ENCODE measurements at regions not wholly inside any gene's neighbourhood (a gene's known extent, or its start where the extent isn't known, plus 50 kb on each side); places are given as distances from the start of the nearest gene placed in this dataset.

GRCh38 chr12:27180906-27181505 lies 63.1 kb upstream of the STK38L start:
- DNase-seq (ENCODE audit: low spot score, unreplicated experiment), result no peak
- Mint-ChIP-seq H3K4me3 (ENCODE audit: low read depth) (no peak overlapping the region), H3K27ac (no peak overlapping the region), H3K27me3 (no peaks in the 10 kb centered on the region), H3K4me1 (ENCODE audit: low read depth) (peaks cover 7% of the 10 kb centered on the region), H3K9me3 (ENCODE audit: low read depth) (no peaks in the 10 kb centered on the region), H3K36me3 (ENCODE audit: insufficient read depth) (no peaks in the 10 kb centered on the region)
- TF ChIP-seq, protein P1, sequence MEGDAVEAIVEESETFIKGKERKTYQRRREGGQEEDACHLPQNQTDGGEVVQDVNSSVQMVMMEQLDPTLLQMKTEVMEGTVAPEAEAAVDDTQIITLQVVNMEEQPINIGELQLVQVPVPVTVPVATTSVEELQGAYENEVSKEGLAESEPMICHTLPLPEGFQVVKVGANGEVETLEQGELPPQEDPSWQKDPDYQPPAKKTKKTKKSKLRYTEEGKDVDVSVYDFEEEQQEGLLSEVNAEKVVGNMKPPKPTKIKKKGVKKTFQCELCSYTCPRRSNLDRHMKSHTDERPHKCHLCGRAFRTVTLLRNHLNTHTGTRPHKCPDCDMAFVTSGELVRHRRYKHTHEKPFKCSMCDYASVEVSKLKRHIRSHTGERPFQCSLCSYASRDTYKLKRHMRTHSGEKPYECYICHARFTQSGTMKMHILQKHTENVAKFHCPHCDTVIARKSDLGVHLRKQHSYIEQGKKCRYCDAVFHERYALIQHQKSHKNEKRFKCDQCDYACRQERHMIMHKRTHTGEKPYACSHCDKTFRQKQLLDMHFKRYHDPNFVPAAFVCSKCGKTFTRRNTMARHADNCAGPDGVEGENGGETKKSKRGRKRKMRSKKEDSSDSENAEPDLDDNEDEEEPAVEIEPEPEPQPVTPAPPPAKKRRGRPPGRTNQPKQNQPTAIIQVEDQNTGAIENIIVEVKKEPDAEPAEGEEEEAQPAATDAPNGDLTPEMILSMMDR (IDR thresholded peaks at IDR 0.05; ENCODE audit: unreplicated experiment), result no peak

GRCh38 chr12:27183342-27183741 lies 60.7 kb upstream of the STK38L start:
- TF ChIP-seq, protein P1 (IDR thresholded peaks at IDR 0.05; ENCODE audit: unreplicated experiment), result no peak
- no peak for DNase-seq (ENCODE audit: low spot score, unreplicated experiment)
- peaks cover 6% of the 10 kb centered on the region for H3K4me1 Mint-ChIP-seq (ENCODE audit: low read depth)
- no peak overlapping the region for H3K27ac Mint-ChIP-seq
- H3K9me3 Mint-ChIP-seq (ENCODE audit: low read depth), result no peaks in the 10 kb centered on the region
- no peaks in the 10 kb centered on the region for H3K36me3 Mint-ChIP-seq (ENCODE audit: insufficient read depth)
- no peaks in the 10 kb centered on the region for H3K27me3 Mint-ChIP-seq
- H3K4me3 Mint-ChIP-seq (ENCODE audit: low read depth), result no peak overlapping the region

DNA sequence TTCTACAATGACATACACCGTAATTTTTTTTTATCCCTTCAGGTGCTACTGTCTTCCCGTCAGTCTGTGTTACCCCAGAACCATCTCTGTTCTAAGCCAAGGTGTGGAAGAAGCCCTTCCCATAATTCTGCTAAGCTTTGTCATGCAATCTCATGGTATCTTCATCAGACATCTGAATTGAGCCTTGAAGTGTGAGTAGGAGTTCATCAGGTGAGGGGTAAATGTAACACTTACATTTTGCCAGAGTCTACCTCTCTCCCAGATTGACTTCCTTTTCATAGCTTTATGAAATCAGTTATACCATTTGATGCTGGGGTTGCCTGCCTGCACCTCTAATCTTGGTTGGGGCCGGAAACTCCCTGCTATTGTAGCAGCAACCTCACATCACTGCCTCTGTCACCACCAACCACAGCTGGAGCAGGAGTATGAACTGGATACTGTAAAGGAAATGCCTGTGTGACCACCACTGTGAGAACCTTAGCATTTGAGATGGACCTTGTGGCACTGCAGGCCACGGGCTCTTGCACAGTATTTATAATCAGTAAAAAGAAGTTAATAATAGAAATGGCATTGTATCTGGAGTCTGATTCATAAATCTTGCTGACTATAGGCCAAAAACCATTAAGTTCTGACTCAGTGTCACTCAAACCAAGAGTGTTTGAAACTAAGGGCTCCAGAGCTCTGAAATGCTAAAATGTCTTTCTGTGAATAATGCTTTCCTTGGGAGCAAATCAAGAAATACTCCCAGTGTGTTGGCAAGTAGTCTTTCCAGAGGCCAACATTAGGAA lies 58.7 kb upstream of the STK38L start:
- TF ChIP-seq, protein P1 (IDR thresholded peaks at IDR 0.05; ENCODE audit: unreplicated experiment), result no peak
- peaks cover 2% of the 10 kb centered on the region for H3K4me1 Mint-ChIP-seq (ENCODE audit: low read depth)
- no peak overlapping the region for H3K27ac Mint-ChIP-seq
- no peaks in the 10 kb centered on the region for H3K36me3 Mint-ChIP-seq (ENCODE audit: insufficient read depth)
- DNase-seq (ENCODE audit: low spot score, unreplicated experiment), result no peak
- no peaks in the 10 kb centered on the region for H3K27me3 Mint-ChIP-seq
- no peak overlapping the region for H3K4me3 Mint-ChIP-seq (ENCODE audit: low read depth)
- H3K9me3 Mint-ChIP-seq (ENCODE audit: low read depth), result no peaks in the 10 kb centered on the region

DNA sequence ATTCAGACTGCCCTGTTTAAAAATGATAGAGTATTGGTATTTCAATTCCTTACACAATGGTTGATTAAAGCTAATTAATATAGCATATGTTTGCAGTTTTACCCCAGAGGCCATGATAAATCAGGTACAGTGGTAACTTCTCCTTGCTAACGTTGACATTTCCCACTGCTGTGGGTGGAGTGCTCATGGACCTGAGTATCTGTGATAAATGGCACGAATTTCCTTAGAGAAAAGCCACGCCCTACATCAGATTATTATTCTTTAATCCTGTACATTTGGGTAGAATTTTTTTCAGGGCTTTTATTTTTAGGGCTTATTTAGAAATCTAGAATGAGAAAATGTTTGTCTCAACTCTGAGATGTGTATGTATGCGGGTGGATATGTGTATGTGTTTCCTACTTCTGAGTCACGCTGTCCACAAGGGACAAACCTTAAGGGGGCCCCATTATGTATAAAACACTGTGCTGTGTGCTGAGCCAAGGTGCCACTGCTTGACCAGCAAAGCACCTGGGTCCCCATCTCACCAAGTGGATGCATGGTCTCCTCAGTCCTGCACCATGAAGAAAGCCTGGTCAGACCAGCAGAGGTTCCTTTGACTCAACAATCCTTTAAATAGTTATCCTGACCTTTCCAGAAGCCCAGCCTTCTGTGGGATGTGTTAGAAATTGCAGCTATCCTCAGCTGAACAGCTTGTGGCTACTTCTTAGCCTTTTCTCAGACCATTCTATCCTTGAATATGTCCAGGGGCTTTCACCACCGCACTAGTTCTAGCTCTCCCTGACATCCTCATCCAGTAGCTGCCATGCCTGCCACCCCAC lies 57.9 kb upstream of the STK38L start:
- Mint-ChIP-seq H3K9me3 (ENCODE audit: low read depth) (no peaks in the 10 kb centered on the region), H3K27ac (no peak overlapping the region), H3K36me3 (ENCODE audit: insufficient read depth) (no peaks in the 10 kb centered on the region), H3K4me1 (ENCODE audit: low read depth) (peaks cover 9% of the 10 kb centered on the region), H3K27me3 (no peaks in the 10 kb centered on the region), H3K4me3 (ENCODE audit: low read depth) (no peak overlapping the region)
- TF ChIP-seq, protein P1 (IDR thresholded peaks at IDR 0.05; ENCODE audit: unreplicated experiment), result no peak
- no peak for DNase-seq (ENCODE audit: low spot score, unreplicated experiment)

- H3K27me3 Mint-ChIP-seq, result no peaks in the 10 kb centered on the region
- TF ChIP-seq, protein P1 (IDR thresholded peaks at IDR 0.05; ENCODE audit: unreplicated experiment), result no peak
- DNase-seq (ENCODE audit: low spot score, unreplicated experiment), result no peak
- H3K36me3 Mint-ChIP-seq (ENCODE audit: insufficient read depth), result no peaks in the 10 kb centered on the region
- no peak overlapping the region for H3K27ac Mint-ChIP-seq
- no peak overlapping the region for H3K4me3 Mint-ChIP-seq (ENCODE audit: low read depth)
- H3K4me1 Mint-ChIP-seq (ENCODE audit: low read depth), result peaks cover 18% of the 10 kb centered on the region
- H3K9me3 Mint-ChIP-seq (ENCODE audit: low read depth), result no peaks in the 10 kb centered on the region
Observed at GRCh38 chr12:27187697-27188096, 56.4 kb upstream of the STK38L start.
